ENCODE measurements at regions not wholly inside any gene's neighbourhood (a gene's known extent, or its start where the extent isn't known, plus 50 kb on each side); places are given as distances from the start of the nearest gene placed in this dataset.

DNA sequence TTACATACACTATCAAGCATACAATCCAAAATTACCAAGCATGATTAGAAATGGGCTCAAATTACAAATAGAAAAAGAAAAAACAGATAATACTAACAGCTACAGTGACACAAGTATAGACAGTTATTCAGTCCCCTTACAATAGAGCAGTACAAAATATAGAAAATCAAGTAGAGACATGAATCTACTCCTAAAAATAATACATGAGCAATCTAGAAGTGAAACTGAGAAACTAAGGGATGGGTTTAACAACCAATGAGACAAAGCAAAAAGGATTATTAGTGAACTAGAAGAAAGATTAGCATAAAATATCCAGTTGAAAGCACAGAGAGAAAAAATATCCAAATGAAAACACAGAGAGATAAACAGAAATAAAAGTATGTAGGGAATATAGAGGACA lies 426.7 kb downstream of the TBC1D4 start:
- TF ChIP-seq, protein P1, sequence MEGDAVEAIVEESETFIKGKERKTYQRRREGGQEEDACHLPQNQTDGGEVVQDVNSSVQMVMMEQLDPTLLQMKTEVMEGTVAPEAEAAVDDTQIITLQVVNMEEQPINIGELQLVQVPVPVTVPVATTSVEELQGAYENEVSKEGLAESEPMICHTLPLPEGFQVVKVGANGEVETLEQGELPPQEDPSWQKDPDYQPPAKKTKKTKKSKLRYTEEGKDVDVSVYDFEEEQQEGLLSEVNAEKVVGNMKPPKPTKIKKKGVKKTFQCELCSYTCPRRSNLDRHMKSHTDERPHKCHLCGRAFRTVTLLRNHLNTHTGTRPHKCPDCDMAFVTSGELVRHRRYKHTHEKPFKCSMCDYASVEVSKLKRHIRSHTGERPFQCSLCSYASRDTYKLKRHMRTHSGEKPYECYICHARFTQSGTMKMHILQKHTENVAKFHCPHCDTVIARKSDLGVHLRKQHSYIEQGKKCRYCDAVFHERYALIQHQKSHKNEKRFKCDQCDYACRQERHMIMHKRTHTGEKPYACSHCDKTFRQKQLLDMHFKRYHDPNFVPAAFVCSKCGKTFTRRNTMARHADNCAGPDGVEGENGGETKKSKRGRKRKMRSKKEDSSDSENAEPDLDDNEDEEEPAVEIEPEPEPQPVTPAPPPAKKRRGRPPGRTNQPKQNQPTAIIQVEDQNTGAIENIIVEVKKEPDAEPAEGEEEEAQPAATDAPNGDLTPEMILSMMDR (IDR thresholded peaks at IDR 0.05; ENCODE audit: low read depth, low read length): no peak
- H3K4me3 ChIP-seq (ENCODE audit: low read depth, low read length): no peak overlapping the region

DNA sequence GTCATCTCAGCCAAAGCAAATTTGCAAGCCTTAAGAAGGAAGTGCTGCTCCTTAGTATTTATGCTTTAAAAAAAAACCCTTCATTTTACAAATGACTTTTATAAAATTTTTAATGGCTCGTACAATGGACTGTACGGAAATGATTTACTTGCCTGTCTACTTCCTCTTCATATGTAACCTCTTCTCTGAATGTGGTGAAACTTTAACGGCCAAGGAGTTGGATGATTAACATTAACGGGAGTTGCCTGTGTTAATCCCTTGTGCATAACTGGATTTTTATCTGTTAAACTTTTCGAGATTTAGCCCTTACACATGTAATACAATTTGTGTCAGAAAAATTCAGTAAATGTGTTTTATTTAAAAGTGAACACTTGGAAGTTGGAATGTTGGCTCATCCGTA lies 429.4 kb downstream of the TBC1D4 start:
- TF ChIP-seq, protein P1 (IDR thresholded peaks at IDR 0.05; ENCODE audit: low read depth, low read length): no peak

DNA sequence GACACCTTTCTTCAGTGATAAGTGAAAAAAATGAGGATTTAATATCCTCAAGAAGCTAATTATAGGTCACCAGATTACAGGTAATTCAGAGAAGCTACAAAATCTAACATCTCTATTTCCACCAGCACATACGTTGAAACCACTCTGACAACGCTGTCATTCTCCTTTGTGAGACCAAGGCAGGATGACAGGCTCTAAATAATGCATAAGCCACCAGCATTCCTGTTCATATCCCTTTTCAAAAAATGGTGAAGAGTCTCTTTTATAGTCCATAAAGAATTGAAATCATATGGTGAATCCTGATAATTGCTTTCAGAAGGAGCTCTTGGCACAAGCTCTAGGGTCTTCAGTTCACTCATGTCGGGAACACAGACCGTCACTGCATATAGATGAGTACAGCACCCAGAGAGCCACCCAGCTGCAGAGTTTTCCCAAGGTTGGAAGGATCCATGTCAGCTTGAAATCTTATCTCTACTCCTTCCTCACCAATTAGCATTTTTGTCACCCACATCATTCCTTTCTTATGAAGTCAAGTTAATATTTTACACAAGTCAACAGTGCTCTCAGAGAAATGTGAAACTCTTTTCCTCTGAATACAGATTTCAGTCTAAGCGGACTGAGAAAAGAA lies 431.4 kb downstream of the TBC1D4 start:
- no peak overlapping the region for H3K4me3 ChIP-seq (ENCODE audit: low read depth, low read length)
- TF ChIP-seq, protein P1 (IDR thresholded peaks at IDR 0.05; ENCODE audit: low read depth, low read length): no peak

More for the DNA sequence above, 429.4 kb downstream of the TBC1D4 start:
- no peak overlapping the region for H3K4me3 ChIP-seq (ENCODE audit: low read depth, low read length)

DNA sequence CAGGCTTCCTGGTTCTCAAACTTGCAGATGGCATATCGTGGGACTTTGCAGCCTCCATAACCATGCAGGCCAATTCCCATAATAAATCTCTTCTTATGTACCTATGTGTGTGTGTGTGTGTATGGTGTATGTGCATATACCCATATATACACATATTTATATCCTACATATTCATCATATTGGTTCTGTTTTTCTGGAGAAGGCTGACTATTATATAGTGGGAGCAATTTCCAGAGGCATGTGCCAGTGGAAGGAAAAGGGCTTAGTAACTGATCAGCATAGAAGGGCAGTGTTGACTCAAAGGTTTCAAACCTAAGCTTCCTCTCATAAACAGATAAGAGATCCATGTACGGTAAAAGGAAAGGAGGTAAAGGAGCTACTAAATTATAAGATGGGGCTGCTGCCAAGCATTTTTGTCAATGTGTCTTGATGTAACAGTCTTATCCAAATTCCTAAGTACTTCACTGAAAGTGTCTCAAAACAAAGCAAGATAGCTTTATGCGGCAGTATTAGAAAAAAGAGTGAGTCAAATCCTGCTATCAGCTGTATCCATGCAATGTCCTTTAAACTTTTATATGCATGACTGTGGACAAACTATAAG lies 432.1 kb downstream of the TBC1D4 start:
- H3K4me3 ChIP-seq (ENCODE audit: low read depth, low read length): no peak overlapping the region
- TF ChIP-seq, protein P1 (IDR thresholded peaks at IDR 0.05; ENCODE audit: low read depth, low read length): no peak

DNA sequence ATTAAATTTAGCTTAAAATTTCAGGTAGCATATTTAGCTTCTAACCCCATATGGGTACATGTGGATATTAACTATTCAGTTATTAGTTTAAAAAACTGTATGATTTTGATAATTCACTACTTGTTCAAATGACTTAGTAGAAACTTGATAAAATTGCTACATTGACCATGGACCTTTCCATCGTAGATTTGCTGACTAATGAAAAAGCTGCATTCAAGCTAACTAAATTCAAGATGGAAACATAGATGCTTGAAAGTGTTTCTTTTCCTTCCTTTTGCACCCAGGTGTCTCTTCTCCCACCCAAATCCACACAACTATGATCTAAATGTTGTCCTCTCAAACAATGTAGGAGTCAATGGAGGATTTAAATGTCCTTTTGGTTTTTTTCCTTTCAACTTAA lies 439.2 kb downstream of the TBC1D4 start:
- TF ChIP-seq, protein P1 (IDR thresholded peaks at IDR 0.05; ENCODE audit: low read depth, low read length): no peak
- no peak overlapping the region for H3K4me3 ChIP-seq (ENCODE audit: low read depth, low read length)

DNA sequence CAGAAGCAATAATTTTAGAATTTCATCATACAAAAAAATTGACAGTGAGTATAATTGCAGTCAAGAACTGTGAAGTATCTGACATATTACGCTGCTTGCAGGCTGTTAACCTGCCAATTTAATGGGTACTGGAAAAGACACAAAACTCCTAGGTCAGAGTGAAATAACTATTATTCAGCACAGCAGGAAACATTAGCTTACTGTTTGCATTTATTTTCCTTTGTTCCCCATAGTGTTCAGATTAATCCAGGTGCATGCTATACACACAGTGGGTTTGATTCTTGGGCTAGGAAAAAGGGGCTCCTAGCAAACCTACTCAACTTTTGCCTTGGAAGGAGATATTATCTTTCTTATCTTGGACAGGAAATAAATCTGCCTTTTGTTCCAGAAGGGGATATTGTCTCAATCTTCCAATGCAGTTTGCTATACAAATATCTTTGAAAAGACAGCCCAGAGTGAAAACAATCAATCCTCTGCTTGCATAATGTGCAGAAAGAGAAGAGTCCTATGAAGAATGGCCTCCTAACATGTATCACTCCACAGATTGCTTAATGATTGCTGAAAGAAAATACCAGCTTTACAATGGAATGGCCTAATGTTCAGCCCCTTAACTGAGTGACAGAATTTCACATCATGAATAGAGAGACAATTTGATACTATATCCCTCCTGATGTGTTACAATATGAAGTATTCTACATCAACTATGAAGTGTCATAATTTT lies 443.4 kb downstream of the TBC1D4 start:
- H3K4me3 ChIP-seq (ENCODE audit: low read depth, low read length): no peak overlapping the region
- TF ChIP-seq, protein P1 (IDR thresholded peaks at IDR 0.05; ENCODE audit: low read depth, low read length): no peak

DNA sequence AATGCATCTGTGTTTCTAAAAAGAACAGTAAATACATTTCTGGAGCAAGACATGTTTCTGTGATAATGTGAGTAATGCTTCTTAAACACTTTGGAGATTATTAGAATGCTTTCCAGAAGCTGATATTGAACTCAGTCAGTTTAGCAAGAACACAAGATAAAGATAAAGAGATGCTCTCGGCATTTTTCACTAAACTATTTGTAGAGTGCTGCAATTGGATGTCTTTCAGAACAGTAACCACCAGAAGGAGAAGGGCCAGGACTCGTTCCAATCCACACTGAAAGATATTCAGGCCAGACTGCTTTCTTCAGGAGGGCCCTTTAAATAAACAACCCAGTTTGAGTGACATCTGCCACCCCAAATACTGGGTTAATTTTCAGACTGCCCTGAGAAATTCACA lies 456.0 kb downstream of the TBC1D4 start:
- no peak overlapping the region for H3K4me3 ChIP-seq (ENCODE audit: low read depth, low read length)
- TF ChIP-seq, protein P1 (IDR thresholded peaks at IDR 0.05; ENCODE audit: low read depth, low read length): no peak
